MM.1S (cell line): ENCODE measurements at regions not wholly inside any gene's neighbourhood (a gene's known extent, or its start where the extent isn't known, plus 50 kb on each side); places are given as distances from the start of the nearest gene placed in this dataset.

ENCODE experiments used
- CTCF ChIP-seq: fragments of 300-600 bp; sonication (generic); IDR thresholded peaks from 2 replicates; pipeline ENCODE4 v1.5.1; 2016; ENCODE audit warnings: antibody characterized with exemption, low read length, mixed read lengths
- EZH2phosphoT487 ChIP-seq: fragments of 300-600 bp; sonication (generic); IDR thresholded peaks from 2 replicates; pipeline ENCODE4 v1.6.1; 2018; ENCODE audit warnings: antibody characterized with exemption, low read length

- no peak for TF ChIP-seq CTCF
- no peak for TF ChIP-seq EZH2phosphoT487
Measured at GRCh38 chr11:112619106-112619505, 342.1 kb upstream of the NCAM1 start.
